ENCODE measurements at regions not wholly inside any gene's neighbourhood (a gene's known extent, or its start where the extent isn't known, plus 50 kb on each side); places are given as distances from the start of the nearest gene placed in this dataset.

GRCh38 chr2:18991177-18992168, 366.9 kb downstream of the OSR1 start:
- Histone ChIP-seq H3K9me3 (no peaks in the 10 kb centered on the region), H3K36me3 (no peaks in the 10 kb centered on the region), H3K4me1 (peaks cover 6 to 39% (median 10%) of the 10 kb centered on the region in 3 donors), H3K27me3 (no peaks in the 10 kb centered on the region), H3K4me3 (no peak overlapping the region), H3K27ac (peak overlapping the region in 3 of 4 donors; percentile 11 to 39 (median 27))
- 16 to 17% methylated on average over 2 to 4 of the region's 5 CpGs for WGBS, 2 donors (ENCODE audit: low coverage in 1 of 2)
- TF ChIP-seq POLR2A (IDR thresholded peaks at IDR 0.05) (no peak), EP300 (IDR thresholded peaks at IDR 0.05) (no peak), CTCF (IDR thresholded peaks at IDR 0.05) (no peak), POLR2AphosphoS5 (IDR thresholded peaks at IDR 0.05) (peak; percentile 29)
- no peak for ATAC-seq

GRCh38 chr2:18988631-18989232, 369.7 kb downstream of the OSR1 start:
- WGBS, 2 donors (ENCODE audit: low coverage in 1 of 2) = 92 to 95% methylated on average over 3 of the region's 3 CpGs
- Histone ChIP-seq H3K4me3 (no peak overlapping the region), H3K27ac (peak overlapping the region in 3 of 4 donors; percentile 10 to 36 (median 29)), H3K9me3 (no peaks in the 10 kb centered on the region), H3K36me3 (no peaks in the 10 kb centered on the region), H3K27me3 (no peaks in the 10 kb centered on the region), H3K4me1 (peaks cover 6 to 39% (median 10%) of the 10 kb centered on the region in 3 donors)
- ATAC-seq = no peak
- TF ChIP-seq CTCF (IDR thresholded peaks at IDR 0.05) (no peak), POLR2A (IDR thresholded peaks at IDR 0.05) (no peak), EP300 (IDR thresholded peaks at IDR 0.05) (no peak)

GRCh38 chr2:18987592-18988073, 370.8 kb downstream of the OSR1 start:
- H3K4me1 ChIP-seq = peaks cover 6 to 39% (median 10%) of the 10 kb centered on the region in 3 donors
- peak; percentile 52 for ATAC-seq
- peak; percentile 71 for TF ChIP-seq POLR2AphosphoS5 (IDR thresholded peaks at IDR 0.05)
- TF ChIP-seq EP300 (IDR thresholded peaks at IDR 0.05) = no peak
- TF ChIP-seq POLR2A (IDR thresholded peaks at IDR 0.05) = no peak
- peak in 3 of 4 experiments; percentile 8 to 54 (median 36) for TF ChIP-seq CTCF (IDR thresholded peaks at IDR 0.05)
- H3K4me3 ChIP-seq = no peak overlapping the region
- H3K9me3 ChIP-seq = no peaks in the 10 kb centered on the region
- H3K36me3 ChIP-seq = no peaks in the 10 kb centered on the region
- no peaks in the 10 kb centered on the region for H3K27me3 ChIP-seq
- WGBS, 2 donors (ENCODE audit: low coverage in 1 of 2) = 5 to 9% methylated on average over 4 of the region's 4 CpGs
- peak overlapping the region in 2 of 4 donors; percentile 33 to 36 for H3K27ac ChIP-seq

GRCh38 chr2:18987016-18987415, 371.4 kb downstream of the OSR1 start:
- Histone ChIP-seq H3K9me3 (no peaks in the 10 kb centered on the region), H3K4me1 (peaks cover 6 to 38% (median 10%) of the 10 kb centered on the region in 3 donors), H3K36me3 (no peaks in the 10 kb centered on the region), H3K4me3 (no peak overlapping the region), H3K27me3 (no peaks in the 10 kb centered on the region), H3K27ac (peak overlapping the region in 1 of 4 donors; percentile 20)
- no peak for ATAC-seq
- TF ChIP-seq POLR2A (IDR thresholded peaks at IDR 0.05) = no peak
- no peak for TF ChIP-seq POLR2AphosphoS5 (IDR thresholded peaks at IDR 0.05)
- TF ChIP-seq CTCF (IDR thresholded peaks at IDR 0.05) = no peak
- TF ChIP-seq EP300 (IDR thresholded peaks at IDR 0.05) = no peak
- WGBS, 2 donors (ENCODE audit: low coverage in 1 of 2) = 73 to 79% methylated on average over 4 of the region's 4 CpGs

All from gastroesophageal sphincter (tissue), 4 donors.